Lower leg skin (tissue), 3 donors: ENCODE measurements at regions not wholly inside any gene's neighbourhood (a gene's known extent, or its start where the extent isn't known, plus 50 kb on each side); places are given as distances from the start of the nearest gene placed in this dataset.

Experiments
- POLR2A ChIP-seq, 2 donors: fragments of 450-650 bp; IDR thresholded peaks; one replicate each; pipeline ENCODE4 v1.6.1; 2016 to 2017; ENCODE audit warnings: antibody characterized with exemption in 2 of 2, mild to moderate bottlenecking in 1 of 2, moderate library complexity in 1 of 2
- TF ChIP-seq, protein P1 (sequence below), 3 donors: fragments of 450-650 bp; IDR thresholded peaks; one replicate each; pipeline ENCODE4 v1.5.1; 2016; ENCODE audit warnings: antibody characterized with exemption in 3 of 3, mild to moderate bottlenecking in 3 of 3, moderate library complexity in 2 of 3

DNA sequence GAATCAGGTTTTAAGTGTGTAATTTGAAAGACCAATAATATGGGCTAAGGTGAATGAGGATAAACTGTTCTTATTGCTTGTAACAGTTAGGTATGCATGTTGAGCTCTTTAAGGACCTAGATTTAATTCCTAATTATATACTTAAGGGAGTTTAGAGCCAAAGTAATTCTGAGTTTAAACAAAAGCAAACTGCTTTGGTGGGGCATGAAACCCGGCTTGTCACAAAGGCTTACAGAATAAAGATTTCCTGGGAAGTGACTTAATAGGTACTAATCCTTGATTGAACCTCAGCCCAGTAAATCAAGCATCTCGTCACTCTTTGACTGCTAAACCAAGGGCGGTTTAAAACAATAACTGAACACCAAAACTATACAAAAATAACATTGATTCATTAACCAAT, 1324.2 kb downstream of the RPA4 start:
- TF ChIP-seq, protein P1, sequence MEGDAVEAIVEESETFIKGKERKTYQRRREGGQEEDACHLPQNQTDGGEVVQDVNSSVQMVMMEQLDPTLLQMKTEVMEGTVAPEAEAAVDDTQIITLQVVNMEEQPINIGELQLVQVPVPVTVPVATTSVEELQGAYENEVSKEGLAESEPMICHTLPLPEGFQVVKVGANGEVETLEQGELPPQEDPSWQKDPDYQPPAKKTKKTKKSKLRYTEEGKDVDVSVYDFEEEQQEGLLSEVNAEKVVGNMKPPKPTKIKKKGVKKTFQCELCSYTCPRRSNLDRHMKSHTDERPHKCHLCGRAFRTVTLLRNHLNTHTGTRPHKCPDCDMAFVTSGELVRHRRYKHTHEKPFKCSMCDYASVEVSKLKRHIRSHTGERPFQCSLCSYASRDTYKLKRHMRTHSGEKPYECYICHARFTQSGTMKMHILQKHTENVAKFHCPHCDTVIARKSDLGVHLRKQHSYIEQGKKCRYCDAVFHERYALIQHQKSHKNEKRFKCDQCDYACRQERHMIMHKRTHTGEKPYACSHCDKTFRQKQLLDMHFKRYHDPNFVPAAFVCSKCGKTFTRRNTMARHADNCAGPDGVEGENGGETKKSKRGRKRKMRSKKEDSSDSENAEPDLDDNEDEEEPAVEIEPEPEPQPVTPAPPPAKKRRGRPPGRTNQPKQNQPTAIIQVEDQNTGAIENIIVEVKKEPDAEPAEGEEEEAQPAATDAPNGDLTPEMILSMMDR (IDR thresholded peaks at IDR 0.05) = no peak
- TF ChIP-seq POLR2A (IDR thresholded peaks at IDR 0.05) = no peak
